H1 (cell line): ENCODE measurements at regions not wholly inside any gene's neighbourhood (a gene's known extent, or its start where the extent isn't known, plus 50 kb on each side); places are given as distances from the start of the nearest gene placed in this dataset.

Source experiments
- CTCF ChIA-PET: fragments of 300-600 bp; sonication (Branson Sonifier 250); formaldehyde crosslinking; loops from one replicate; lab custom pipeline; 2021; ENCODE audit not compliant: partially characterized antibody; lab: Charles Lee
- POLR2A ChIA-PET: fragments of 300-600 bp; sonication (Branson Sonifier 250); formaldehyde crosslinking; loops from one replicate; lab custom pipeline; 2021; ENCODE audit warnings: inconsistent platforms; ENCODE audit not compliant: partially characterized antibody; lab: Charles Lee
- DNase-seq, 2 experiments: peaks; one replicate each; pipeline versions ENCODE4 v3.0.0 to v3.0.0-alpha.2; 2010 to 2022; ENCODE audit warnings: low spot score in 2 of 2, low read depth in 1 of 2, mixed read lengths in 1 of 2
- FAIRE-seq: peaks from 2 replicates; lab custom pipeline; 2011; peaks lifted over from hg19 to GRCh38; lab: Jason Lieb, UNC
- H2AFZ ChIP-seq: 2 replicates; pipeline ENCODE4 v1.8.1; 2012; ENCODE audit warnings: low read length, inconsistent platforms
- H2AK5ac ChIP-seq: 2 replicates; pipeline ENCODE4 v1.6.1; 2013; ENCODE audit warnings: low read depth, low read length
- H2BK120ac ChIP-seq: replicated peaks from 2 replicates; pipeline ENCODE3; 2013; ENCODE audit warnings: low read depth, low read length, inconsistent platforms
- H2BK12ac ChIP-seq: 2 replicates; pipeline ENCODE4 v1.6.1; 2013; ENCODE audit warnings: low read depth, low read length
- H2BK15ac ChIP-seq: 2 replicates; pipeline ENCODE4 v1.6.1; 2013; ENCODE audit warnings: low read length
- H2BK20ac ChIP-seq: 2 replicates; pipeline ENCODE4 v1.6.1; 2013; ENCODE audit warnings: low read length
- H2BK5ac ChIP-seq: 2 replicates; pipeline ENCODE4 v1.6.1; 2013; ENCODE audit warnings: low read depth, low read length
- H3K14ac ChIP-seq: 2 replicates; pipeline ENCODE4 v1.6.1; 2013; ENCODE audit warnings: inconsistent platforms; ENCODE audit not compliant: insufficient read length
- H3K18ac ChIP-seq: 2 replicates; pipeline ENCODE4 v1.6.1; 2013; ENCODE audit warnings: low read length; ENCODE audit errors: extremely low read depth
- H3K23ac ChIP-seq: 2 replicates; pipeline ENCODE4 v1.6.1; 2013; ENCODE audit warnings: inconsistent platforms; ENCODE audit not compliant: insufficient read length
- H3K23me2 ChIP-seq: 2 replicates; pipeline ENCODE4 v1.6.1; 2013; ENCODE audit warnings: low read depth, low read length
- H3K27ac ChIP-seq: 2 replicates; pipeline ENCODE4 v1.6.1; 2011; ENCODE audit warnings: low read depth, low read length, inconsistent platforms
- H3K27me3 ChIP-seq, 4 experiments: replicated peaks in 1 of 4; 1 replicate in 1 of 4; 2 replicates in 3 of 4; pipeline versions ENCODE4 v1.6.1 to v1.8.1; 2011 to 2013; ENCODE audit warnings: low read length in 3 of 4, mild to moderate bottlenecking in 3 of 4, inconsistent platforms in 2 of 4, mixed read lengths in 2 of 4, moderate library complexity in 1 of 4; ENCODE audit not compliant: control insufficient read depth in 3 of 4, insufficient read depth in 3 of 4; ENCODE audit errors: extremely low read depth in 1 of 4
- H3K36me3 ChIP-seq, 4 experiments: 2 replicates each; pipeline versions ENCODE4 v1.6.1 to v1.8.1; 2011 to 2013; ENCODE audit warnings: mild to moderate bottlenecking in 4 of 4, low read length in 3 of 4, moderate library complexity in 2 of 4, control low read depth in 1 of 4, inconsistent platforms in 1 of 4; ENCODE audit not compliant: insufficient read depth in 4 of 4, control insufficient read depth in 2 of 4
- H3K4ac ChIP-seq: replicated peaks from 2 replicates; pipeline ENCODE3; 2013; ENCODE audit warnings: low read length, low read depth, mixed read lengths, inconsistent platforms; ENCODE audit not compliant: insufficient read length
- H3K4me1 ChIP-seq, 4 experiments: replicated peaks in 1 of 4; 1 replicate in 1 of 4; 2 replicates in 3 of 4; pipeline versions ENCODE4 v1.6.1 to v1.8.1; 2011 to 2013; ENCODE audit warnings: low read length in 3 of 4, inconsistent platforms in 2 of 4, mixed read lengths in 1 of 4; ENCODE audit not compliant: insufficient read depth in 4 of 4, control insufficient read depth in 3 of 4
- H3K4me2 ChIP-seq, 2 experiments: 2 replicates each; pipeline versions ENCODE4 v1.6.1 to v1.8.1; 2011 to 2013; ENCODE audit warnings: low read depth in 2 of 2, low read length in 2 of 2, control low read depth in 1 of 2, inconsistent platforms in 1 of 2, mild to moderate bottlenecking in 1 of 2; ENCODE audit not compliant: insufficient read depth in 1 of 2
- H3K4me3 ChIP-seq, 4 experiments: fragments of 200-600, 300-600 bp in 1 of 4; sonication (generic), shearing (Covaris generic), sonication (Bioruptor Twin) in 1 of 4; 2 replicates each; pipeline versions ENCODE4 v1.5.1 to v1.8.1; 2011 to 2016; ENCODE audit warnings: low read length in 4 of 4, low read depth in 3 of 4, control low read depth in 2 of 4, inconsistent platforms in 2 of 4, mild to moderate bottlenecking in 2 of 4, mixed read lengths in 1 of 4, moderate library complexity in 1 of 4; ENCODE audit not compliant: insufficient read depth in 2 of 4; ENCODE audit errors: extremely low read depth in 1 of 4
- H3K56ac ChIP-seq: replicated peaks from 2 replicates; pipeline ENCODE3; 2013; ENCODE audit warnings: low read depth, mild to moderate bottlenecking, mixed read lengths, low read length, inconsistent platforms; ENCODE audit not compliant: insufficient read length
- H3K79me1 ChIP-seq: 2 replicates; pipeline ENCODE4 v1.6.1; 2013; ENCODE audit warnings: low read depth, low read length, control low read depth
- H3K79me2 ChIP-seq, 2 experiments: 2 replicates each; pipeline versions ENCODE4 v1.6.1 to v1.8.1; 2012 to 2013; ENCODE audit warnings: low read length in 2 of 2, mild to moderate bottlenecking in 2 of 2, inconsistent platforms in 1 of 2; ENCODE audit not compliant: insufficient read depth in 2 of 2, control insufficient read depth in 1 of 2
- H3K9ac ChIP-seq, 4 experiments: replicated peaks in 1 of 4; 1 replicate in 1 of 4; 2 replicates in 3 of 4; pipeline versions ENCODE4 v1.6.1 to v1.8.1; 2011 to 2013; ENCODE audit warnings: low read depth in 3 of 4, low read length in 3 of 4, control low read depth in 2 of 4, mild to moderate bottlenecking in 2 of 4, moderate library complexity in 2 of 4, inconsistent platforms in 1 of 4; ENCODE audit errors: extremely low read depth in 1 of 4
- H3K9me3 ChIP-seq, 2 experiments: 2 replicates each; pipeline versions ENCODE4 v1.6.1 to v1.8.1; 2012 to 2013; ENCODE audit warnings: mild to moderate bottlenecking in 2 of 2, moderate library complexity in 2 of 2, control low read depth in 1 of 2, inconsistent platforms in 1 of 2, low read depth in 1 of 2, low read length in 1 of 2, mixed read lengths in 1 of 2; ENCODE audit not compliant: insufficient read depth in 2 of 2
- H4K20me1 ChIP-seq, 2 experiments: replicated peaks in 1 of 2; 2 replicates each; pipeline versions ENCODE3 to v1.8.1; 2011 to 2013; ENCODE audit warnings: inconsistent platforms in 2 of 2, low read length in 2 of 2, mild to moderate bottlenecking in 1 of 2; ENCODE audit not compliant: insufficient read depth in 2 of 2, control insufficient read depth in 1 of 2
- H4K5ac ChIP-seq: 2 replicates; pipeline ENCODE4 v1.6.1; 2013; ENCODE audit warnings: low read length, low read depth, mixed read lengths, inconsistent platforms; ENCODE audit not compliant: insufficient read length
- H4K8ac ChIP-seq: 2 replicates; pipeline ENCODE4 v1.8.0; 2013; ENCODE audit warnings: mild to moderate bottlenecking, moderate library complexity, low read length, inconsistent platforms; ENCODE audit not compliant: insufficient read depth; ENCODE audit errors: extremely low read depth
- H4K91ac ChIP-seq: replicated peaks from 2 replicates; pipeline ENCODE3; 2013; ENCODE audit warnings: low read length, mixed read lengths, inconsistent platforms; ENCODE audit not compliant: insufficient read length
- JUN ChIP-seq: IDR thresholded peaks from 2 replicates; pipeline ENCODE4 v1.6.1; 2011; ENCODE audit warnings: low read depth, mild to moderate bottlenecking, improper control_type of control experiment, low read length
- JUND ChIP-seq: IDR thresholded peaks from 2 replicates; pipeline ENCODE4 v1.6.1; 2011; ENCODE audit warnings: mild to moderate bottlenecking, improper control_type of control experiment, low read length
- NANOG ChIP-seq: IDR thresholded peaks from 2 replicates; pipeline ENCODE4 v1.6.1; 2011; ENCODE audit warnings: low read length, low read depth, mild to moderate bottlenecking, inconsistent platforms; ENCODE audit not compliant: insufficient read depth, poor library complexity, severe bottlenecking
- SIRT6 ChIP-seq: IDR thresholded peaks from one replicate; pipeline ENCODE4 v1.7.1; 2012; ENCODE audit warnings: low read length, inconsistent platforms
- WGBS, 2 experiments: shearing (Covaris generic) in 1 of 2; methylation state at CpG; one replicate each; pipeline versions ENCODE4 v1.1.6 to v1.1.7; 2013 to 2015; ENCODE audit warnings: low lambda C conversion rate in 2 of 2, mixed read lengths in 2 of 2, inconsistent platforms in 1 of 2, low coverage in 1 of 2, missing lambda C conversion rate in 1 of 2; ENCODE audit not compliant: insufficient replicate concordance in 2 of 2, insufficient coverage in 1 of 2, insufficient read length in 1 of 2; ENCODE audit errors: extremely low coverage in 1 of 2, missing lambda C conversion rate in 1 of 2; 5-methylcytosine and 5-hydroxymethylcytosine counted together

GRCh38 chr21:15967661-15968060 lies 237.9 kb downstream of the USP25 start:
- Histone ChIP-seq H3K4me3 (no peak overlapping the region), H3K56ac (no peak overlapping the region)

More at GRCh38 chr21:15967661-15968060, 237.9 kb downstream of the USP25 start:
- Histone ChIP-seq H3K79me2 (no peaks in the 10 kb centered on the region), H4K20me1 (no peaks in the 10 kb centered on the region), H3K79me1 (no peaks in the 10 kb centered on the region), H3K23ac (no peak overlapping the region), H2BK5ac (no peak overlapping the region), H4K5ac (no peak overlapping the region), H2BK15ac (no peak overlapping the region), H3K27me3 (no peaks in the 10 kb centered on the region), H3K14ac (no peak overlapping the region), H3K4me1 (no peaks in the 10 kb centered on the region), H4K8ac (no peak overlapping the region), H2BK120ac (no peak overlapping the region), H4K91ac (no peak overlapping the region), H3K18ac (no peak overlapping the region), H3K27ac (no peak overlapping the region), H3K9ac (no peak overlapping the region), H2AFZ (no peak overlapping the region), H2BK12ac (no peak overlapping the region; the same call in 1 of the 2 replicates), H2AK5ac (no peak overlapping the region), H3K4ac (no peak overlapping the region), H3K4me2 (no peak overlapping the region), H3K36me3 (no peaks in the 10 kb centered on the region), H2BK20ac (no peak overlapping the region), H3K9me3 (no peaks in the 10 kb centered on the region), H3K23me2 (no peaks in the 10 kb centered on the region)
- ChIA-PET CTCF (interaction anchor here (0.6 to 1.9 kb wide), 2 partner anchors 9 to 779 kb away, joined by 6 to 7 read pairs; no protein-coding TSS in a partner anchor), POLR2A (no interaction called here)
- FAIRE-seq (no peak), DNase-seq (peak in 1 of 2 experiments; percentile 17)
- TF ChIP-seq SIRT6 (no peak), JUND (peak; percentile 95), JUN (no peak), NANOG (no peak)
- WGBS, 2 experiments = 85% methylated on average over 5 of the region's 5 CpGs; no CpG with 5 or more reads in 1 of the 2 experiments
